Bronchial epithelial cell (primary cell): ENCODE measurements at regions not wholly inside any gene's neighbourhood (a gene's known extent, or its start where the extent isn't known, plus 50 kb on each side); places are given as distances from the start of the nearest gene placed in this dataset.
A peak's percentile ranks its signal among the peaks of the same experiment; 100 is the strongest.
"Not testable (repeated sequence)": the region's sequence is repeated elsewhere in the genome, so short reads cannot be mapped to it uniquely, and the experiment has no call there.

Source experiments
- DNase-seq: peaks from one replicate; pipeline ENCODE4 v3.0.0-alpha.2; 2010; ENCODE audit warnings: low read depth
- FAIRE-seq: peaks from 2 replicates; lab custom pipeline; 2011; peaks lifted over from hg19 to GRCh38; lab: Jason Lieb, UNC
- H3K27me3 ChIP-seq: 2 replicates; pipeline ENCODE4 v1.5.1; 2011; ENCODE audit warnings: low read length; ENCODE audit not compliant: control insufficient read depth, insufficient read depth
- H3K36me3 ChIP-seq: 2 replicates; pipeline ENCODE4 v1.5.1; 2011; ENCODE audit warnings: low read length; ENCODE audit not compliant: control insufficient read depth, insufficient read depth
- H3K4me3 ChIP-seq: 2 replicates; pipeline ENCODE4 v1.5.1; 2011; ENCODE audit warnings: mild to moderate bottlenecking, low read depth, low read length, control low read depth
- CTCF ChIP-seq: IDR thresholded peaks from 2 replicates; pipeline ENCODE4 v1.5.1; 2011; ENCODE audit warnings: mild to moderate bottlenecking, moderate library complexity, low read length, control low read depth, inconsistent platforms; ENCODE audit not compliant: insufficient read depth, severe bottlenecking

GRCh38 chr2:84175340-84175739, 283.7 kb downstream of the SUCLG1 start:
- no peaks in the 10 kb centered on the region for H3K27me3 ChIP-seq
- DNase-seq (no peak), FAIRE-seq (peak; percentile 23)
- H3K4me3 ChIP-seq: no peak overlapping the region
- no peaks in the 10 kb centered on the region for H3K36me3 ChIP-seq
- TF ChIP-seq CTCF: no peak

GRCh38 chr2:84173041-84173440, 286.0 kb downstream of the SUCLG1 start:
- Histone ChIP-seq H3K27me3 (no peaks in the 10 kb centered on the region), H3K4me3 (no peak overlapping the region), H3K36me3 (no peaks in the 10 kb centered on the region)
- FAIRE-seq (no peak), DNase-seq (no peak)
- TF ChIP-seq CTCF: no peak

GRCh38 chr2:84170979-84171378, 288.1 kb downstream of the SUCLG1 start:
- TF ChIP-seq CTCF: no peak
- no peaks in the 10 kb centered on the region for H3K27me3 ChIP-seq
- FAIRE-seq: no peak

GRCh38 chr2:84169871-84170270, 289.2 kb downstream of the SUCLG1 start:
- DNase-seq (no peak), FAIRE-seq (no peak)
- no peaks in the 10 kb centered on the region for H3K27me3 ChIP-seq
- no peak for TF ChIP-seq CTCF
- no peaks in the 10 kb centered on the region for H3K36me3 ChIP-seq
- no peak overlapping the region for H3K4me3 ChIP-seq

More at GRCh38 chr2:84170979-84171378, 288.1 kb downstream of the SUCLG1 start:
- no peak for DNase-seq
- no peaks in the 10 kb centered on the region for H3K36me3 ChIP-seq
- no peak overlapping the region for H3K4me3 ChIP-seq

GRCh38 chr2:84168552-84168951, 290.5 kb downstream of the SUCLG1 start:
- DNase-seq, H3K27me3 ChIP-seq, FAIRE-seq, H3K4me3 ChIP-seq, H3K36me3 ChIP-seq: not testable (repeated sequence)

GRCh38 chr2:84165256-84165655, 293.8 kb downstream of the SUCLG1 start:
- DNase-seq (no peak), FAIRE-seq (no peak)
- no peaks in the 10 kb centered on the region for H3K36me3 ChIP-seq
- no peak for TF ChIP-seq CTCF
- H3K4me3 ChIP-seq: no peak overlapping the region
- no peaks in the 10 kb centered on the region for H3K27me3 ChIP-seq
